NCI-H1694 (cell line): ENCODE measurements at regions not wholly inside any gene's neighbourhood (a gene's known extent, or its start where the extent isn't known, plus 50 kb on each side); places are given as distances from the start of the nearest gene placed in this dataset.
"Not testable (repeated sequence)": the region's sequence is repeated elsewhere in the genome, so short reads cannot be mapped to it uniquely, and the experiment has no call there.

Experiments
- DNase-seq: peaks from one replicate; lab custom pipeline; 2025; lab: John Stamatoyannopoulos, UW

DNA sequence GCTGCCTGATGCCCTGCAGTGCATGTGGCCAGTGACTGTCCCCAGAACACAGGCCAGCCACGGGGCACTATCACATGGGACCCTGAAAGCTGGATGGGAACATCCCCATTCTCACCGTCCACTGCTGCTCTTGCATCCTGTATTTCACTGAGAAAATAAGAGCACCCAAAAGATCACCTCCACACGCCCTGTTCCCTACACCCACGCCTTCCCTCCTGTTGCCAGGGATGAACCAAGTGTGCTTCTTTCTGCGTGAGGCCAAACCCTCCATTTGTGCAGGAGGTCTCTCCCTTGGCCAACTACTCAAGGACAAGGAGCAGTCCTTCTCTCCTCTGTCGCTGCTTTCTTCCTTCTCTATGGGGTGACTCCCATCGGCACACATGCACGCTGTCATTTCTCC is 118.3 kb downstream of the LRRC37A3 start:
- DNase-seq = not testable (repeated sequence)

DNA sequence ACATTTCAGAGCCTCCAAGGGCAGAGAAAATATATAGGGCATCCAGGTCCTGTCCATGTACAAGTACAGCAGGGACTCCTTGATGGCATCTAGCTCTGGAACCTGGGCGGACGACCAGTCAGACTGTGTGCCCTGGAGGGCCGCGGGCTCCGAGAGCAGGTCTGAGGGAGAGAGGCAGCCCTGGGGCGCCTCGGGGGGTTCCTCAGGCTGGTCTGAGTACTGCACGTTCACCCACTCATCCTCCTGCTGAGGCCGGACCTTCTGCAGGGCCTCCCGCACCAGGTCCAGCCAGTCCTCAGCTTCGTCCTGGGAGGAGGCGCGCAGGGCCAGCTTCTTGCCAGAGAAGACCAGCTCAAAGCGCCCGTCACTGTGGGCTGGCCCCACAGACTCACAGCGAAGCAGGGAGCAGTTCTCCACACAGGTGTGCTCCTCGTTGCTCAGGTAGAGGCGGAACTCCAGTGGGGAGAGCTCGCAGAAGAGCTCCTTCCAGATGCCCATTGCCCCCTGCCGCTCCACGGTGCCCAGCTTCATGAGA is 118.8 kb downstream of the LRRC37A3 start:
- not testable (repeated sequence) for DNase-seq

DNA sequence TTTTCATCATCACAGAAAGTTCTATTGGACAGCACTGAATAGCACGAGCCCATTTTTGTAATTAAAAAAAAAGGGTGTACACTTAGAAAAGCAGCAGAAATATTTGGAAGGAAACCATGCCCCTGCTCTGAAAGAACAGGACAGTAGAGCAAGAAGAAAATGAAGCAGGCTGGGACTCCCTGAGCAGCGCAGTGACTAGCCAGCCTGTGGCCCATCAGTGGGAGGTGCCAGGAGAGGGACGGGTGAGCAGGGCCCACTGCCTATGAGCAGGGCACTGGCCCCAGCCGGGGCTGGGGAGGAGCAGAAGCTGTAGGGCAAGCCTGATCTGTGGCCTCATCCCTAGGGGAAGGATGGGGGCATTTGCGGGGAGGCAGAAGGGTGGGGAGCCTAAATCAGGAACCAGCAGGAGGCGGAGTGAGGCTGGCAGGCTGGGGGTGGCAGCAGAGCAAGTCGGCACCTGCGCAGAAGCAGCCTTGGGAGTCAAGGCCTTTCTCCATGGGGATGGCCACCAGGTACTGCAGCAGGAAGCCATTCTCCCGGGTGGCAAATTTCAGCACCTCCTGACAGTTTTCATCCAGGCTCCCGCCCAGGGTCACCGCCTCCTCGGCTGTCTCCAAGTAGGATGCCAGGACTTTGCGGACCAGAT is 119.6 kb downstream of the LRRC37A3 start:
- DNase-seq = not testable (repeated sequence)

DNA sequence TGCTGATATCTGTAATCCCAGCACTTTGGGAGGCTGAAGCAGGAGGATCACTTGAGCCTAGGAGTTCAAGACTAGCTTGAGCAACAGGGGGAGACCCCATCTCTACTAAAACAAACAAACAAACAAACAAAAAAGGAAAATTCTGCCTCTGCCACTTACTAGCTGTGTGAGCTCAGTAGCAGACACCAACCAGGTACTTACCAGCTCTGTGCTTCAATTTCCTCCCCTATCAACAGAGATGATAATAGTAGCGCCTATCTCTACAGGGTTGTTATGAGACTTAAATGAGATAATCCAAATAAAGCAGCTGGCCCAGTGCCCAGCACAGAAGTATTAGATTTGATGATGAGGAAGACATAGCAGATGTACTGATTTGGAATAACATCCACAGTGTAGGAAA is 120.3 kb downstream of the LRRC37A3 start:
- not testable (repeated sequence) for DNase-seq

DNA sequence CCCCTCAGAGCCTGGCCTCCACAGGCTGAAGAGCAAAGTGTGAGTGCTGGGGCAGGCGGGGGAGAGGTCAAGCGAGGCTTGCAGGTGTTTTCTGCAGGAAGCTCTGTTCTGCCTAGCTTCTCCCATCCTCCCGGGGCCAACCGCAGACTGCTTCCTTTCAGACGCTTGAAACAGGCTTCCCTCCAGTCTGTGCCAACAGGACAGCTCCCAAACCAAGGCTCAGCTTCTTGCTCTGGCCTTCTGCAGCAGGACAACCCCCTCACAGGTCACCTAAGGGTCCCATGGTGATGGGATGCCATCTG is 120.8 kb downstream of the LRRC37A3 start:
- DNase-seq = not testable (repeated sequence)

DNA sequence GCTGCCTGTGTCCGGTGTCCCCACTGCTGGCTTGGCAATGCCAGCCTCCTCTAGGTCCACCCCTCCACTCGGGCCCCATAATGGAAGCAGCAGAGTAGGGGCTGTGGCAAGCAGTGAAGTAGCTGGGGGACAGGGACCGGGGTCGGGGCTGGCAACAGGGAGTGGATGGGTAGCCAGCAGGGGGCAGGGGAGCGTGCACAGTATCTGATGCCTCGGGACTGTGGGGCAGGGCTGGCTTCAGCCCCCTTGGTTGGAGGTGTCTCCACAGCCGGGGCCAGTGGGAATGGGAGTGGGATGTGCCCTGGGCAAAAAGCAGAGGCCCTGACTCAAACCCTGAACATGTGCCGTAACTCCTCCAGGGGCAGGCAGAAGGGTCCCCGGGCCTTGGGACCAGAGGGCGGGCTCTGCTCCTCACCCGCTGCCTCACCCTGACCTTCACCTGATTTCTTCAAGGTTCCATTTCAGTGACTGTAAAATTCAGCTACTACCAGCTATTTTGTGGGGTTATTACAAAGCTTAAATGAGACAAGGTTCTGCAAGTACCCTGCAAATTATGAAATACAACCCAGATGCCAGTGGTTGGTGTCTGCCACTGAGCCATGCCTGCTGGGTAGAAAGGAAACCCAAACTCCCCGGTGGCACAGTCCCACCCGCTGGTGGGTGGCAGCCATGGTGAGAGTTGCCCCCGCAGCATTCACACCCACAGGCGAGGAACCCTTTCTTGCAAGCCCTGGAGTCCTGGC is 121.4 kb downstream of the LRRC37A3 start:
- DNase-seq = not testable (repeated sequence)

DNA sequence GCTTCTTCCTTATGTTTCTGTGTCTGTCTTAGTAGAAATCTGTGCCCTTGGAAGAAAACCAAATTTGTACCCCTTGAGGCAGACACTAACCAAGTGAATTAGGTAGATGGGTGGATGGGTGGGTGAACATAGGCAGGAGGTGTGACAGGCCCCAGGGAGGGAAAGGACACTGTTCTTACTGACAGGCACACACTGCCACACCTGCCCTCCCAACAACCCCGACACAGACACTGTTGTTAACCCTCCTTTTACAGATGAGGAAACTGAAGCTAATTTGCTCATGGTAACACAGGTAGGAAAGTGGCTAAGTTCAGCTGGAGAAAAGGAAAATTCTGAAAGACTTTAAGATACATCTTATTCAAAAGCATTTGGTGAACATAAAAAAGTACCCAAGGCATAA is 123.9 kb downstream of the LRRC37A3 start:
- not testable (repeated sequence) for DNase-seq

DNA sequence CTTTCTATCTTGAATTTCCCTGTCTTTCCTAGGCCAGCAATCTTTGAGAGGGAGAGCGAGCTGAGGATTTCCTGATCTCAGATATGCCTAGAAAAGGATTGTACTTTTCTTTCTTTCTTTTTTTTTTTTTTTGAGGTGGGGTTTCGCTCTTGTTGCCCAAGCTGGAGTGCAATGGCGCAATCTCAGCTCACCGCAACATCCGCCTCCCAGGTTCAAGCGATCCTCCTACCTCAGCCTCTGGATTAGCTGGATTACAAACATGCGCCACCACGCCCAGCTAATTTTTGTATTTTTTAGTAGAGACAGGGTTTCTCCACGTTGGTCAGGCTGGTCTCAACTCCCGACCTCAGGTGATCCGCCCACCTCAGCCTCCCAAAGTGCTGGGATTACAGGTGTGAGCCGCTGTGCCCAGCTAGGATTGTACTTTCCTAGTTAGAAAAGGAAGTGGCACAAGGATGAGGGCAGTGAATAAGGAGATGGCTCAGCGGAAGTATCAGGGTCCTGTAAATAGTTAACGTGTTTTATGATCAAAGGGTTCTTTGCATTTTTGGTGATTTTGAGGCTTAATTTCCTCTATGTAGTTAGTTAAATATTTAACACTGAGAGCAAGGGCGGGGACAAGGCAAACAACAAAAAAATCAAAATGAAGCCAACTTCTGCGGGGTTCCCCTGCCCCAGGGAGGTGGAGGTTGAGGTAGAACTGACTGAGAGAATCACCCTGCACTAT is 124.6 kb downstream of the LRRC37A3 start:
- DNase-seq = not testable (repeated sequence)

DNA sequence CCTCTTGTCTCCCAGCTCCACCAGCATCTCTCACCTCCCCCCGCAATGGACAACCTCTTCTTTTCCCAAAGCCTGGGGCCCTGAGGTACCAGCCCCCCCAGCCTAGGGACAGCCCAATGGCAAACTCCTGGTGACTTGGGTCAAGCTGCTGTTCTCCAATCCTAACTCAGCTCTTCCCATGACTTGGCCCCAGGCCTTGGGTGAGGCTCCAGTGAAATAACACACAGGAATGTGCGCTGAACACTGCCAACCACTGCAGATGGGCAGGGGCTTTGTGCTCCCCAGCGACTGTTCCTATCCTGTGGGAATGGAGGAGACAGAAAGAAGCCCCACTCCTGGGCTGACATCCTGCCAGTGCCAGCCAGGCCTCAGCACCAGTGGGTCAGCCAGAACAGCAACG is 125.2 kb downstream of the LRRC37A3 start:
- DNase-seq = not testable (repeated sequence)

DNA sequence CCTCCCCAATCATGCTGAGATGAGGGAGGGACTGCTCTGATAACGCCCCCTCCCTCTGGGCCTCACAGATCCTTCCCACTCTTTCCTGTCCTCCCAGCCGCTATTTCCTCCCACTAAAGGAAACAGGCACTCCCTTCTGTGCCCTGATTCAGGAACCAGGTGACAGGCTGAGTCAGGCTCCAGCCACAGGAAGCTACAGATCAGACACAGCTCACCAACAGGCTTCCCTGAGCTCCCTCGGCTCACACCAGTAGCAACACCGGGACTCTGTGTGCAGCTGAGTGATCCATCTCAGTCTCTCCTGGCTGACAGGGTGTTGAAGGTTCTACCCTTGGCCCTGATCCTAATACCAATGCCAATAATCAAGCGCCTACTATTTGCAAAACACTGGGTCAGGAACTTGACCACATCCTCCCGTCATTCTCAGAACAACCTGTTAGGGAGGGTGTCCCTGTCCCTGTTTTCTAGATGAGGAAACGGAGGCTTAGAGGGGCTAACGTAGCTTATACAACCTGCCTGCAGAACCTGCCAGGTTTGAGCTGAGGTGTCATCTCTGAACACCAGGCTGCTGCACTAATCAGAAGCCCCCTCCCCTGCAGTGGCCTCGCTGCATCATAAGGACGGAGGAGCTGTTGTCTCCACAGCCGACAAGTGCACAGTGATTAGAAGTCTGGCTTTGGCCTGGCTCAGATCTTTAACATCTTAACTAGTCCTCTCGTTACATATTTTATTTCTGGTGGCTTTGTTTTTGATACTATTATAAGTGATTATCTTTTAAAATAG is 126.3 kb downstream of the LRRC37A3 start:
- not testable (repeated sequence) for DNase-seq

DNA sequence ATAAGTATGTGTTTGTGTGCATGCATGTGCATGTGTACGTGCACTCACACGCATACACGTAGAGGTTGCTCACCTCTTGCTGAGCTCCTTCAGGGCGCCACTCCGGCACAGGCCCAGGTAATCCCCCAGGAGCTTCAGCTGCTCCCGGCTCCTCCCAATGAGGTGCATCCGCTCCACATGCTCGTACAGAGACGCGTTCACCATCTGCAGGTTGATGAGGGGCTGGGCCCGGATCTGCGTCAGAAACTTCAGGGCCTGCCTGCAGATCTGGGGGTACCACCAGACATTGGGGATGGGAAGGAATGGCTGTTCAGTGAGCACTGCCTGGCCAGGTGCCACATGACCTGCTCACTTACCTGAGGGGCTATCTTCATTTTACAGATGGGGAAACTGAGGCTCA is 127.0 kb downstream of the LRRC37A3 start:
- not testable (repeated sequence) for DNase-seq

DNA sequence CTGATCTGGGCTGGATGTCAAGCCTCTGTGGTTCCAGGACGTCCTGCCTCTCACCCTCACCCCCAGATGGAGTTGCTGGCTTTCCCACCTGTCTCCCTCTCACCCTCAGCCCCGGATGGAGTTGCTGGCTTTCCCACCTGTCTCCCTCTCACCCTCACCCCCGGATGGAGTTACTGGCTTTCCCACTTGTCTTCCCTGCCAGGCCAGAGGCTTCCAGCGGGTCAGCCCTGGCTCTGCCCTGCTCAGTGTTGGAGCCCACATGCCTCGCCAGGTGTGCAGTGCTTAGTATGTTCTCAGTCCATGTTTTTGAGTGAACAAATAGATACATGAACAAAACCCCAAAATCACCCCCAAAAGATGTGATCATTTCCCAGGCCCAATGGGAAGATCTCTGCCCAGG is 127.6 kb downstream of the LRRC37A3 start:
- not testable (repeated sequence) for DNase-seq

DNA sequence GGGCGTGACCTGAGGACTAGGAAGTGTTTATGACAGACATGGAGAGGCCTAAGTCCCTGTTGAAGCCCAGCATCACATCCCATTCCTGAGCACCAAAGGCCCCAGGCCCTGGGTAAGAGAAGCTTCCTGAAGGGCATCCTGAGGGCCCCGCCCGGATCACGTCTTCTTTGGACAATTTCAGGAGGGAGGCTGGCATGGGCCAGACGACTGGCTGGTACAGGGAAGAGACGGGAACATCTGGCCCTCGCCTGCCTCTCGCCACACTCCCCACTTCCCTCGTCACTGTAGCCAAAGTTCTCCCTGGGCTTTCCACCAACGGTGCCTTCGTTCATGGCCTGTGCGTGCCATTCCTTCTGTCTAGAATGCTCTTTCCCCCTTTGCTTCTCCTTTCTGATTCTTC is 128.1 kb downstream of the LRRC37A3 start:
- not testable (repeated sequence) for DNase-seq

DNA sequence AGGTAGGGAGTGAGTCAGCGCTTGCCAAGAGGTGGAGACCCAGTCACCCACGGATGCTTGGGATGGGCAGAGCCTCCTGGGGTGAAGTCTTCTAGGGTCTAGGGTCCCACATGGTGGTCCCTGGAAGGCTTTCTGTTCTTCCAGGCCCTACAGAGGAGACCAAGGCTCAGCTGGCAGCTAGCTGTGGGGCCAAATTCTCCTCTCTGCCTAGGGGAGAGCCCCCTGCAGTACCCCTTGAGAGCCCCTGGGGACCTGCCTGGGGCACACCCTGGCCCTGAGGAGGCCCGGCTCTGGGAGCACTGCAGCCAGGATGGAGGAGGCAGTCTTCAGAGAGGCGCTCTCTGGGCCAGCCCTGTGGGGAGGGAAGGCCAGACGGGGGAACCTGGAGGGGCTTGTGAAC is 128.6 kb upstream of the SMURF2 start:
- DNase-seq = not testable (repeated sequence)

DNA sequence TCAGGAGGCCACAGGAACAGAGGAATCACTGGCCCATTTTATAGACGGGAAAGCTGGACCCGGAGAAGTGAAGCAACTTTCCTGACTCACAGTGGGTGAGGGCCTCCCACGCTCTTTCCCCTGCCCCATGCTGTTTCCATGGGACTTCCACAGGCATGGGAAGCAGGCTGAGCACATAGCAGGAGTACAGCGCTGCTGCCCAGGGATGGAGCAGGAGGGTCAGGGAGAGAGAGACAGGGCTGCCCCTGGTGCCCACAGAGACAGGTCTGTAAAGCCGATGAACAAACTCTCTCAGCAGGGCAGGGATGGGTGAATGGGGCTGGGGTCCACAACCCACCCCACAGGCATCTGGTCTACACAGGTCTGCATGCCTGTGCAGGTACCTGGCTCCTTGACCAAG is 128.1 kb upstream of the SMURF2 start:
- not testable (repeated sequence) for DNase-seq

DNA sequence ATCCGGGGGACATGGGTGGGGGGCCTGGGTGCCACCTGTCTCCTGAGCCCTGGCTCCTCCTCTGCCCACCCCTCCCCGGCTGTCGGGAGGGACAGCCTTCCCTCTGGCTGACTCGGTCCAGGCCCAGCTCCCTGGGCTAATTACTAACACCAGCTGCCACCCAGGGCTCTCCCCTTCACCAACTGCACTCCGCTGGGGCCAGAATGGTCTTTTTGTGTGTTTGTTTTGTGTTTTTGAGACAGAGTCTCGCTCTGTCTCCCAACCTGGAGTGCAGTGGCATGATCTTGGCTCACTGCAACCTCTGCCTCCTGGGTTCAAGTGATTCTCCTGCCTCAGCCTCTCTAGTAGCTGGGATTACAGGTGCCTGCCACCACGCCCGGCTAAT is 126.9 kb upstream of the SMURF2 start:
- DNase-seq = not testable (repeated sequence)

DNA sequence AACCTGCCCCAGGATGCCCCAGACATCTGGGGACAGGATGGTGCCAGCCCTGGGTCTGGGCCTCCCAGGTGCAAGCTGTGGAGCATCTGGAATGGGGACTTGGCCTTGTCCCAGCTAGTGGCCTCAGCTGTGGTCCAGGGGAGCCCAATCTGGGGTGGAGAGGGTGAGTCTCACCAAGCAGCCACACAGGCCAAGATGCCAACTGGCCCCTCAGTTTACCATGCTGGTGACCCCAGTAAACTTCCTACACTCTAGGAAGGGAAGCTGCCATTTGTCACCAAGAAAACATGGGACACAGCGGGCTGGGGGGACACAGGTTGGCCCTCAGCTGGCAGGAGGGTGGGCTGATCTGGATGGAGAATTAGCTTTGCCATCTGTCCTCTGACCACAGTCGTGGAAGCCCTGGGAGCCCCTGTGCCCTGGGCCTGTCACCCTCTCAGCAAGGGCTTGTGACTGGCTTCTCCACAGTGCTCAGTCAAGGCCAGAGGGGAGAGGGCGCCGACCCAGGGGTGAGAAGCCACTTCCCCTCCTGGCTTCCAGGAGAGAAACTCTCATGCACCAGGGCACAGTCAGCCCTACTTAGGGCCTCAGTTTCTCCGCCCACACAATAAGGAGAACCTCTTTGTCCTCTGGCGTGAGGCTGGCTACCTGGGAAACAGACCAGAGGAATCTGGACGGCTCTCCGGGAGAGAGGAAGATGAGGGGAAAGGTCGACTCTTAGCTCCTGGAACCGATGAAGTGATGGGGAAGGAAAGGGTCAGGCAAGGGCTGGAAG is 126.4 kb upstream of the SMURF2 start:
- DNase-seq = no peak

DNA sequence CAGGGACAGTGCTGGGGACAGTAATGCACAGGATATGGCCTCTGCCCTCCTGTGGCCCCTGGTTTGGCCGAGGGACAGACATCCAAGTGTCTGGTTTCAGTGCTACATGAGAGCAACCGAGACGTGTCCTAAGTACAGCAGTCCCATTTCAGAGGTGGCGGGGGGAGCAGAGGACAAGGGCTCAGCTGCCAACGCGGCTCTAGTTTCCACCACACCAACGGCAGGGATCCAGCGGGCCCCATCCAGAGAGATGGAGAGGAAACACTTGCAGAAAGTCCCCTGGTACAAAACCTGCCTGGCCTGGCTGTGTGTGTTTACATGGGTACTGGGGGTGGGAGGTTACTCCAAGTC is 125.8 kb upstream of the SMURF2 start:
- no peak for DNase-seq

DNA sequence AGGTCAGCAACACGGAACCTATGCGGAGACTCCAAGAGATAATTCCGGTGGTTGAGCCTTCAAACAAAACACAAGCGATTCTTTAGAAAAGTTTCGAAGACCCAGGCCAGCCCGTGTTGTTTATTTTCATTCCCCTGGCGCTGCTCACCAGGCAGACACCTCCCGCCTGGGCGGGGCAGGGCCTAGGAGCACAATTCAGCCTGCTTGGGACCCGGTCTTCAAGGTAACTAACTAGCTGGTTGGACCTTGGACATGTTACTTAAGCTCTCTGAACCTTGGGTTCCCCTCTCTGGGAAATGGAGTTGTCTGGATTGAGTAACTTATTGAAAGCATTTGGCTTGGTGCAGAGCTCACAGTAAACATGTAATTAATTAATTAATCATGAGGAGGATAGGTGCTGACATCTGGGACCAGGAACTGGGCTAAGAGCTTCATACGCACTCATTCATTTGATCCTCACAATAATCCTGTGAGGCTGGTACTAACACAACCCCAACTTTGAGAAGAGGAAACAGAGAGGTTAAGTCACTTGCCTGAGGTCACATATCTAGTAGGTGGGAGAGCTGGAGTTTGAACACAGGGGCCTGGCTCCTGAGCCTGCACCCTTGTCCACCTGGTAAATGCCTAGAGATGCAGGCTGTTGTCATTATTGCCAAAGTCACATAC is 125.3 kb upstream of the SMURF2 start:
- no peak for DNase-seq

DNA sequence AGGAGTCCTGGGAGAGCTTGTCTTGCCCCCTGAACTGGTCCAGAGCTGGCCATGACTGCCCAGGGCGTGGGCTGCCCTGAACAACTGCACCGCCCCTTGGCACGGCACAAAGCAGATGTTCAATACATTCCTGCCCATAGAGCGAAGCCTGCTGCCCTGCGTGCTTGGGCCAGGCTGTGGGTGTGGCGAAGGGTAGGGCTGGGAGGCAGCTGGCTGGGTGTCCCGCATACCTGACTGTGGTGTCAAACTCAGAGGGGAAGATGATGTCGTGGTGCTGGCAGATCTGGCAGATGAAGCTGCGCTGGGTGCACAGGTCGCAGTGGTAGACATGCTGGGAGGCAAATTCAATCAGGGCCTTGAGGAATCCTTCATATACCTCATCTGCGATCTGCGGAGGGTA is 124.2 kb upstream of the SMURF2 start:
- DNase-seq = no peak

DNA sequence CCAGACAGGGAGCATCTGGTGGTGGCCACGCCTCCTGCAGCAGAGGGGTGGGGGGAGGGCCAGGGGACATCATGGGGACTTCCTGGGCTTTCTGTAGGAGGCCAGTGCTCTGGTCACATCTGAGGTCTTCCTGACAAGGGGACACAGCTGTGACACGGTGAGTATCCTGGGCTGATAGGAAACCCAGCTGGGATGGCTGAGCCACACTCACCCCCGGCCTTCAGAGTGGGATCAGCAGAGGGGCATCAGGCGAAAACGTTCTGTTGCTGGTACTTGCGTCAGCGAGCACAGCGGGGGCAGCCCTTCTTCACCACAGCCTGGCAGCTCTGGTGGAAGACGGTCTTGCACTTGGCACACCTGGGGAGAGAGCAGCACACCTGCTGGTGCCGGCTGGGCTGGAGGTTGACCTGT is 122.9 kb upstream of the SMURF2 start:
- no peak for DNase-seq
